Breast epithelium (tissue), 3 donors: ENCODE measurements at regions not wholly inside any gene's neighbourhood (a gene's known extent, or its start where the extent isn't known, plus 50 kb on each side); places are given as distances from the start of the nearest gene placed in this dataset.

Source experiments
- CTCF ChIP-seq, 3 donors: fragments of 450-650 bp; IDR thresholded peaks; one replicate each; pipeline ENCODE4 v1.5.1; 2016 to 2017; ENCODE audit warnings: antibody characterized with exemption in 3 of 3, mild to moderate bottlenecking in 3 of 3, moderate library complexity in 3 of 3
- POLR2A ChIP-seq: fragments of 450-650 bp; IDR thresholded peaks from one replicate; pipeline ENCODE4 v1.6.1; 2016; ENCODE audit warnings: antibody characterized with exemption, mild to moderate bottlenecking, moderate library complexity
- POLR2AphosphoS5 ChIP-seq, 3 donors: sonication (generic); formaldehyde crosslinking; IDR thresholded peaks; one replicate each; pipeline ENCODE4 v1.6.1; 2017; ENCODE audit warnings: antibody characterized with exemption in 3 of 3

- no peak for TF ChIP-seq CTCF (IDR thresholded peaks at IDR 0.05)
- no peak for TF ChIP-seq POLR2A
- TF ChIP-seq POLR2AphosphoS5 (IDR thresholded peaks at IDR 0.05), result no peak
Measured at GRCh38 chr12:131418121-131418520, 292.8 kb upstream of the SFSWAP start.
